Trophoblast cell (in vitro differentiated cells and primary cell): ENCODE measurements at regions not wholly inside any gene's neighbourhood (a gene's known extent, or its start where the extent isn't known, plus 50 kb on each side); places are given as distances from the start of the nearest gene placed in this dataset.

Experiments
- DNase-seq, 2 donors: peaks; one replicate each; pipeline ENCODE4 v3.0.0-alpha.2; 2016
- H2AFZ ChIP-seq: 2 replicates; pipeline ENCODE4 v1.6.1; 2013; ENCODE audit warnings: low read length, moderate library complexity, mild to moderate bottlenecking; ENCODE audit not compliant: insufficient read depth, poor library complexity
- H2AK5ac ChIP-seq: 2 replicates; pipeline ENCODE4 v1.6.1; 2013; ENCODE audit warnings: mild to moderate bottlenecking, low read length
- H2BK120ac ChIP-seq: 2 replicates; pipeline ENCODE4 v1.6.1; 2013; ENCODE audit warnings: low read length, mild to moderate bottlenecking, moderate library complexity; ENCODE audit not compliant: insufficient read depth, poor library complexity
- H2BK12ac ChIP-seq: 2 replicates; pipeline ENCODE4 v1.6.1; 2013; ENCODE audit warnings: mild to moderate bottlenecking, low read length, moderate library complexity
- H2BK5ac ChIP-seq: 2 replicates; pipeline ENCODE4 v1.6.1; 2013; ENCODE audit warnings: low read length, low read depth, moderate library complexity, mild to moderate bottlenecking; ENCODE audit not compliant: poor library complexity
- H3K14ac ChIP-seq: 2 replicates; pipeline ENCODE4 v1.6.1; 2013; ENCODE audit warnings: mild to moderate bottlenecking, low read length
- H3K18ac ChIP-seq: 2 replicates; pipeline ENCODE4 v1.6.1; 2013; ENCODE audit warnings: mild to moderate bottlenecking, low read length
- H3K23ac ChIP-seq: 2 replicates; pipeline ENCODE4 v1.6.1; 2013; ENCODE audit warnings: low read length
- H3K27ac ChIP-seq: 2 replicates; pipeline ENCODE4 v1.5.1; 2013; ENCODE audit warnings: low read depth, mild to moderate bottlenecking, inconsistent platforms, low read length, moderate library complexity
- H3K27me3 ChIP-seq: 2 replicates; pipeline ENCODE4 v1.6.1; 2013; ENCODE audit warnings: inconsistent platforms, mild to moderate bottlenecking, low read length, moderate library complexity; ENCODE audit not compliant: insufficient read depth
- H3K36me3 ChIP-seq, 2 experiments: 1 replicate in 1 of 2; 2 replicates in 1 of 2; pipeline ENCODE4 v1.6.1; 2013; ENCODE audit warnings: low read length in 2 of 2, mild to moderate bottlenecking in 2 of 2, moderate library complexity in 1 of 2; ENCODE audit not compliant: insufficient read depth in 2 of 2, control insufficient read depth in 1 of 2
- H3K4ac ChIP-seq: 2 replicates; pipeline ENCODE4 v1.6.1; 2013; ENCODE audit warnings: low read depth, mild to moderate bottlenecking, low read length, moderate library complexity
- H3K4me1 ChIP-seq, 2 experiments: 1 replicate in 1 of 2; 2 replicates in 1 of 2; pipeline ENCODE4 v1.6.1; 2013; ENCODE audit warnings: low read length in 2 of 2, mild to moderate bottlenecking in 2 of 2, moderate library complexity in 1 of 2; ENCODE audit not compliant: insufficient read depth in 2 of 2, control insufficient read depth in 1 of 2
- H3K4me2 ChIP-seq: 2 replicates; pipeline ENCODE4 v1.6.1; 2013; ENCODE audit warnings: inconsistent platforms, mild to moderate bottlenecking, low read length, moderate library complexity
- H3K4me3 ChIP-seq: 2 replicates; pipeline ENCODE4 v1.5.1; 2013; ENCODE audit warnings: mild to moderate bottlenecking, low read depth, low read length, inconsistent platforms
- H3K79me1 ChIP-seq: one replicate; pipeline ENCODE4 v1.6.1; 2013; ENCODE audit warnings: low read length
- H3K79me2 ChIP-seq: 2 replicates; pipeline ENCODE4 v1.6.1; 2013; ENCODE audit warnings: low read length, mild to moderate bottlenecking; ENCODE audit not compliant: control insufficient read depth, insufficient read depth, poor library complexity
- H3K9ac ChIP-seq: 2 replicates; pipeline ENCODE4 v1.6.1; 2013; ENCODE audit warnings: mild to moderate bottlenecking, low read length
- H3K9me3 ChIP-seq: 2 replicates; pipeline ENCODE4 v1.6.1; 2013; ENCODE audit warnings: low read depth, mild to moderate bottlenecking, control low read depth, inconsistent platforms, low read length; ENCODE audit not compliant: insufficient read depth
- H4K12ac ChIP-seq: 2 replicates; pipeline ENCODE4 v1.6.1; 2013; ENCODE audit warnings: low read depth, mild to moderate bottlenecking, low read length, moderate library complexity
- H4K8ac ChIP-seq: 2 replicates; pipeline ENCODE4 v1.6.1; 2013; ENCODE audit warnings: low read depth, mild to moderate bottlenecking, low read length, moderate library complexity
- H4K91ac ChIP-seq: one replicate; pipeline ENCODE4 v1.6.1; 2013; ENCODE audit warnings: low read depth, mild to moderate bottlenecking, low read length, moderate library complexity
- WGBS: extraction: QIAGEN DNeasy Blood & Tissue Kit; methylation state at CpG from one replicate; pipeline ENCODE4 v1.1.7; 2013; ENCODE audit warnings: missing lambda C conversion rate; ENCODE audit not compliant: insufficient read length, insufficient coverage; ENCODE audit errors: extremely low coverage; 5-methylcytosine and 5-hydroxymethylcytosine counted together

DNA sequence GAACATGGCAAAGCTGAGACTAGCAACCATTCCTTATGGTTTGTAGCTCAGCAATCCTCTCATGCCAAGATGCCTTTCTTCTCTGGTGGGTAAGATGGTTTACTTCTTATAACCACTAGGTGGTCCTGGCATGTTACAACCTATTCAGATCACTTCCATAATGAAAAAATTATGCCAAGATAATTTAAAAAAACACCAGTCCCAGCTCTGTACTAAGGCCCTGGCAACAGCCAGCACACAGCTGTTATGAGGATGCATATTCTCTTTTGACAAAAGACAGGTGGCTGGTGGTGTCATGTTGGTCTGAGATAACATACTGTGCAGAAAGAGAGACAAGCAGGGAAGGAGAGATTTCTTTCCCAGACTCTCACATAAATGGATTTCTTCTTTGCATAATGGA, 65.7 kb upstream of the FRMD4B start:
- Histone ChIP-seq H4K12ac (no peak overlapping the region), H3K14ac (no peak overlapping the region), H3K9ac (no peak overlapping the region), H3K9me3 (peaks cover 3% of the 10 kb centered on the region), H3K4me1 (no peaks in the 10 kb centered on the region), H3K4me3 (no peak overlapping the region), H2BK12ac (no peak overlapping the region), H3K27ac (no peak overlapping the region), H3K27me3 (no peaks in the 10 kb centered on the region), H3K4me2 (no peak overlapping the region), H2BK120ac (no peak overlapping the region), H3K79me2 (no peaks in the 10 kb centered on the region), H3K79me1 (no peaks in the 10 kb centered on the region), H3K36me3 (no peaks in the 10 kb centered on the region), H2AFZ (no peak overlapping the region), H4K91ac (no peak overlapping the region), H2AK5ac (no peak overlapping the region), H3K4ac (no peak overlapping the region), H2BK5ac (no peak overlapping the region), H3K23ac (no peak overlapping the region), H3K18ac (no peak overlapping the region), H4K8ac (no peak overlapping the region)
- no peak for DNase-seq

DNA sequence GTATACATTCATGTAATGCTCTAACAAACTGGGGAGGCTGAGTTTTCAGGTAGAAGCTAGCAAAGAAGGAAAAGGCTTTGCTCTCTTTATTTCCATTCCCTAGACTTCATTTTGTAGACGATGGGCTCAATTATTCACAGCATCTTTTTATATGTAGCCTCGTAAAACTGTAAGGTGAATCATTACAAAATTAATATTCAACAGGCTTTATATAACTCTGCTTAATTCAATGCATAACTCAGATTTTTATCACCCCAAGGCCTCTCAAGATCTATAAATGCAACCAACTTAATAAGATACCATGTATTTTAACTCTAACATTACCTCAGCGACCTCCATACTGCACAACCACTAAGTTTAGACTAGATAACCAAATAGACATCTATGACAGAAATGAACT, 63.0 kb upstream of the FRMD4B start:
- Histone ChIP-seq H3K14ac (no peak overlapping the region), H2BK12ac (no peak overlapping the region), H2BK120ac (no peak overlapping the region), H3K27ac (no peak overlapping the region), H3K36me3 (no peaks in the 10 kb centered on the region), H3K18ac (no peak overlapping the region), H3K79me2 (no peaks in the 10 kb centered on the region), H2BK5ac (no peak overlapping the region), H3K4me2 (no peak overlapping the region), H3K4me3 (no peak overlapping the region), H3K4me1 (no peaks in the 10 kb centered on the region), H4K12ac (no peak overlapping the region), H3K9ac (no peak overlapping the region), H3K79me1 (no peaks in the 10 kb centered on the region), H4K91ac (no peak overlapping the region), H3K9me3 (no peaks in the 10 kb centered on the region), H4K8ac (no peak overlapping the region), H3K4ac (no peak overlapping the region), H3K27me3 (no peaks in the 10 kb centered on the region), H2AFZ (no peak overlapping the region), H3K23ac (no peak overlapping the region), H2AK5ac (no peak overlapping the region)
- no CpG with 5 or more reads among the region's 3 CpGs for WGBS
- no peak for DNase-seq

DNA sequence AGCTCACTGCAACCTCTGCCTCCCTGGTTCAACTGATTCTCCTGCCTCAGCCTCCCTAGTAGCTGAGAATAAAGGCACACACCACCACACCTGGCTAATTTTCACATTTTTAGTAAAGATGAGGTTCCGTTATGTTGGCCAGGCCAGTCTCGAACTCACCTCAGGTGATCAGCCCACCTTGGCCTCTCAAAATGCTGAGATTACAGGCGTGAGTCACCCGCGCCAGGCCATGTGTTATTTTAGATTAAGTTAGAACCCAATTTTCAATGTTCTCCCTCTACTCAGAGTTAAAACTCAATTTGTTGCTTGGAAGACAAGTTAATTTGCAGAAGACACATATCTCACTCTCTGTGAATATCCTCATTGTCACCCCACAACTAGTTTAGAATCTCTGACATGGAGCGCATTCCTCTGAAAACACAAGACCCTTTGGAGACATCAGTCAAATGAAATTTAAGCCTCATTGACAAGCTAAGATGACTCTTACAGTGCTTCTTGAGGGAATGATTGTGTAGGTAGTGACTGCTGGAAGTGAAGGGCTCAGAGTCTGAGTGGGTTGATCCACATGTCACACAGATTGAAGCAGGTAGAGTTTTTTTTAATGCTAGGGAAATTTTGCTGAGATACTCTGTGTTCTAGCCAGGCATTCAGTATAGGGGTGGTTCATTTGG, 60.6 kb upstream of the FRMD4B start:
- no peak overlapping the region for H3K18ac ChIP-seq
- H3K9me3 ChIP-seq = peaks cover 2% of the 10 kb centered on the region
- no peak overlapping the region for H3K4me3 ChIP-seq
- no peak overlapping the region for H2AFZ ChIP-seq
- no peak overlapping the region for H4K12ac ChIP-seq
- H4K8ac ChIP-seq = no peak overlapping the region
- no peak overlapping the region for H3K4me2 ChIP-seq
- H3K79me2 ChIP-seq = no peaks in the 10 kb centered on the region
- H3K27ac ChIP-seq = no peak overlapping the region
- DNase-seq = no peak
- H2BK5ac ChIP-seq = no peak overlapping the region
- H2AK5ac ChIP-seq = no peak overlapping the region
- no peak overlapping the region for H4K91ac ChIP-seq
- H3K9ac ChIP-seq = no peak overlapping the region
- H3K4ac ChIP-seq = no peak overlapping the region
- no peaks in the 10 kb centered on the region for H3K4me1 ChIP-seq
- no peaks in the 10 kb centered on the region for H3K36me3 ChIP-seq
- no peaks in the 10 kb centered on the region for H3K79me1 ChIP-seq
- no peak overlapping the region for H3K14ac ChIP-seq
- no peak overlapping the region for H3K23ac ChIP-seq
- WGBS = no CpG with 5 or more reads among the region's 6 CpGs
- H2BK120ac ChIP-seq = no peak overlapping the region
- no peak overlapping the region for H2BK12ac ChIP-seq
- no peaks in the 10 kb centered on the region for H3K27me3 ChIP-seq

DNA sequence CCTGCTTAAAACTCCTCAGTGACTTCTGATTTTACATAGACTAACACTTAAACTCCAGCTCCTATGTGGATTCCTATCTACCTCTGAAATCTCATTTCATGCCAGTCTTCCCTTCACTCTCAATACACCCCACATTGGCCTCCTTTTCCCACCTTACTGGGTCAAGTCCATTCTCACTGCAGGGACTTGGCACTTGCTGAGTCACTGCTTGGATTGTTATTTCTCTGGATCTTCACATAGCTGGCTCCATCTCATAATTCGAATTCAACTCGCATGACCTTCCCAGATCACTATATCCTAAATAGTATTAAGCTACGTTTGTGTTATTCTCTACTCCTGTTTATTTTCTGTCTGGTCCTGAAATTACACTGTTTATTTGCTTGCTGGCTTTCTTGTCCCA, 59.6 kb upstream of the FRMD4B start:
- H3K4me3 ChIP-seq = no peak overlapping the region
- no peak overlapping the region for H4K12ac ChIP-seq
- H3K36me3 ChIP-seq = no peaks in the 10 kb centered on the region
- H2BK5ac ChIP-seq = no peak overlapping the region
- no peak overlapping the region for H3K18ac ChIP-seq
- H2AFZ ChIP-seq = no peak overlapping the region
- peaks cover 2% of the 10 kb centered on the region for H3K9me3 ChIP-seq
- WGBS = no CpG with 5 or more reads among the region's 3 CpGs
- no peaks in the 10 kb centered on the region for H3K79me1 ChIP-seq
- no peaks in the 10 kb centered on the region for H3K79me2 ChIP-seq
- H3K4ac ChIP-seq = no peak overlapping the region
- H3K9ac ChIP-seq = no peak overlapping the region
- no peak overlapping the region for H3K14ac ChIP-seq
- no peak overlapping the region for H4K8ac ChIP-seq
- no peak overlapping the region for H2BK120ac ChIP-seq
- no peaks in the 10 kb centered on the region for H3K27me3 ChIP-seq
- no peak overlapping the region for H2BK12ac ChIP-seq
- no peak overlapping the region for H3K23ac ChIP-seq
- no peak overlapping the region for H2AK5ac ChIP-seq
- DNase-seq = no peak
- H4K91ac ChIP-seq = no peak overlapping the region
- no peak overlapping the region for H3K27ac ChIP-seq
- no peaks in the 10 kb centered on the region for H3K4me1 ChIP-seq
- H3K4me2 ChIP-seq = no peak overlapping the region
